22Rv1 (cell line): ENCODE measurements at regions not wholly inside any gene's neighbourhood (a gene's known extent, or its start where the extent isn't known, plus 50 kb on each side); places are given as distances from the start of the nearest gene placed in this dataset.

Source experiments
- H3K27ac ChIP-seq: fragments of 450-650 bp; 2 replicates; pipeline ENCODE4 v1.5.1; 2017
- CTCF ChIP-seq: fragments of 450-650 bp; IDR thresholded peaks from 2 replicates; pipeline ENCODE4 v1.5.1; 2017; ENCODE audit warnings: mild to moderate bottlenecking
- ZFX ChIP-seq: fragments of 450-650 bp; IDR thresholded peaks from 2 replicates; pipeline ENCODE4 v1.6.1; 2017; ENCODE audit warnings: antibody characterized with exemption, borderline replicate concordance

- TF ChIP-seq ZFX (no peak), CTCF (no peak)
- no peak overlapping the region for H3K27ac ChIP-seq
Measured at GRCh38 chr20:36097337-36098151, 57.0 kb upstream of the EPB41L1 start.

- H3K27ac ChIP-seq = no peak overlapping the region
- TF ChIP-seq CTCF (no peak), ZFX (no peak)
Measured at GRCh38 chr20:36098364-36098763, 56.2 kb upstream of the EPB41L1 start.

- no peak overlapping the region for H3K27ac ChIP-seq
- TF ChIP-seq ZFX = no peak
- no peak for TF ChIP-seq CTCF
Measured at GRCh38 chr20:36099106-36099505, 55.4 kb upstream of the EPB41L1 start.

GRCh38 chr20:36101192-36101591 lies 53.3 kb upstream of the EPB41L1 start:
- no peak overlapping the region for H3K27ac ChIP-seq
- TF ChIP-seq CTCF = no peak
- TF ChIP-seq ZFX = no peak

- H3K27ac ChIP-seq = no peak overlapping the region
- no peak for TF ChIP-seq ZFX
- no peak for TF ChIP-seq CTCF
Measured at GRCh38 chr20:36102306-36102705, 52.2 kb upstream of the EPB41L1 start.

GRCh38 chr20:36102809-36103596 lies 51.5 kb upstream of the EPB41L1 start:
- TF ChIP-seq CTCF = no peak
- no peak for TF ChIP-seq ZFX
- no peak overlapping the region for H3K27ac ChIP-seq

GRCh38 chr20:36104244-36104643 lies 50.3 kb upstream of the EPB41L1 start:
- H3K27ac ChIP-seq = no peak overlapping the region

More at GRCh38 chr20:36104244-36104643, 50.3 kb upstream of the EPB41L1 start:
- TF ChIP-seq ZFX (no peak), CTCF (no peak)
